NCI-H2029 treated with DMSO at 0.1 percent for 48 hours (cell line): ENCODE measurements at regions not wholly inside any gene's neighbourhood (a gene's known extent, or its start where the extent isn't known, plus 50 kb on each side); places are given as distances from the start of the nearest gene placed in this dataset.

Experiments used
- DNase-seq: peaks from one replicate; lab custom pipeline; 2025; lab: John Stamatoyannopoulos, UW

- no peak for DNase-seq
Observed at GRCh38 chr6:98467091-98467490, 367.3 kb upstream of the POU3F2 start.

GRCh38 chr6:98467902-98468301, 366.5 kb upstream of the POU3F2 start:
- DNase-seq: peak; percentile 16

- no peak for DNase-seq
Observed at GRCh38 chr6:98469141-98469540, 365.2 kb upstream of the POU3F2 start.

GRCh38 chr6:98470821-98471220, 363.6 kb upstream of the POU3F2 start:
- DNase-seq: no peak

- DNase-seq: no peak
Observed at GRCh38 chr6:98471444-98471843, 362.9 kb upstream of the POU3F2 start.

GRCh38 chr6:98477231-98477630, 357.1 kb upstream of the POU3F2 start:
- no peak for DNase-seq

GRCh38 chr6:98484696-98485095, 349.7 kb upstream of the POU3F2 start:
- no peak for DNase-seq

- DNase-seq: no peak
Observed at GRCh38 chr6:98485593-98485992, 348.8 kb upstream of the POU3F2 start.

- no peak for DNase-seq
Observed at GRCh38 chr6:98486057-98486456, 348.3 kb upstream of the POU3F2 start.

- DNase-seq: peak; percentile 20
Observed at GRCh38 chr6:98487612-98488011, 346.8 kb upstream of the POU3F2 start.

- DNase-seq: no peak
Observed at GRCh38 chr6:98498144-98498775, 336.1 kb upstream of the POU3F2 start.

- DNase-seq: no peak
Observed at GRCh38 chr6:98498866-98499265, 335.5 kb upstream of the POU3F2 start.

GRCh38 chr6:98514073-98514720, 320.2 kb upstream of the POU3F2 start:
- DNase-seq: no peak

GRCh38 chr6:98514796-98515195, 319.6 kb upstream of the POU3F2 start:
- peak; percentile 84 for DNase-seq

GRCh38 chr6:98516206-98516605, 318.2 kb upstream of the POU3F2 start:
- no peak for DNase-seq

GRCh38 chr6:98516866-98517265, 317.5 kb upstream of the POU3F2 start:
- DNase-seq: no peak

GRCh38 chr6:98525860-98526259, 308.5 kb upstream of the POU3F2 start:
- DNase-seq: no peak

GRCh38 chr6:98526465-98526864, 307.9 kb upstream of the POU3F2 start:
- peak; percentile 78 for DNase-seq

GRCh38 chr6:98529364-98529763, 305.0 kb upstream of the POU3F2 start:
- DNase-seq: no peak

- DNase-seq: no peak
Observed at GRCh38 chr6:98530732-98531131, 303.6 kb upstream of the POU3F2 start.

GRCh38 chr6:98532004-98532403, 302.4 kb upstream of the POU3F2 start:
- no peak for DNase-seq

- no peak for DNase-seq
Observed at GRCh38 chr6:98539741-98540140, 294.6 kb upstream of the POU3F2 start.

- DNase-seq: no peak
Observed at GRCh38 chr6:98546376-98546775, 288.0 kb upstream of the POU3F2 start.

GRCh38 chr6:98547151-98547550, 287.2 kb upstream of the POU3F2 start:
- DNase-seq: no peak
